ENCODE measurements at regions not wholly inside any gene's neighbourhood (a gene's known extent, or its start where the extent isn't known, plus 50 kb on each side); places are given as distances from the start of the nearest gene placed in this dataset.

DNA sequence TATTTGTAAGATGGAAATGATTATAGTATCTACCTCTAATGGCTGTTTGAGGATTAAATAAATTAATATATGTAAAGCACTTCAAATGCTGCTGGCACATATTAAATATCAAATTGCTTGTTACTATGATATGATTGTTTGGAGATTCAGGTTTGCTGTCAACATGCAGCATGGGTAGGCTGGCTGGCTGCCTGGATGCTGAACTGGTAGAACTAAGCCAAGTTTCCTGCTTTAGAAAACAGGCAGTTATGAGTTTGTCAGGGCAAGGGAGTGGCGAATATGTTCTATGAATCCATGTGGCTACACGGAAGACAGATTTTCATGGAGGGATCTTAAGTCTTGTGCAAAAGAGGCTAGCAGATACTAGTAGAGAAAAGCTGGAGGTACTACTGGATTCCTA is 239.6 kb downstream of the GBA3 start:
- TF ChIP-seq, protein P1, sequence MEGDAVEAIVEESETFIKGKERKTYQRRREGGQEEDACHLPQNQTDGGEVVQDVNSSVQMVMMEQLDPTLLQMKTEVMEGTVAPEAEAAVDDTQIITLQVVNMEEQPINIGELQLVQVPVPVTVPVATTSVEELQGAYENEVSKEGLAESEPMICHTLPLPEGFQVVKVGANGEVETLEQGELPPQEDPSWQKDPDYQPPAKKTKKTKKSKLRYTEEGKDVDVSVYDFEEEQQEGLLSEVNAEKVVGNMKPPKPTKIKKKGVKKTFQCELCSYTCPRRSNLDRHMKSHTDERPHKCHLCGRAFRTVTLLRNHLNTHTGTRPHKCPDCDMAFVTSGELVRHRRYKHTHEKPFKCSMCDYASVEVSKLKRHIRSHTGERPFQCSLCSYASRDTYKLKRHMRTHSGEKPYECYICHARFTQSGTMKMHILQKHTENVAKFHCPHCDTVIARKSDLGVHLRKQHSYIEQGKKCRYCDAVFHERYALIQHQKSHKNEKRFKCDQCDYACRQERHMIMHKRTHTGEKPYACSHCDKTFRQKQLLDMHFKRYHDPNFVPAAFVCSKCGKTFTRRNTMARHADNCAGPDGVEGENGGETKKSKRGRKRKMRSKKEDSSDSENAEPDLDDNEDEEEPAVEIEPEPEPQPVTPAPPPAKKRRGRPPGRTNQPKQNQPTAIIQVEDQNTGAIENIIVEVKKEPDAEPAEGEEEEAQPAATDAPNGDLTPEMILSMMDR (IDR thresholded peaks at IDR 0.05) = no peak
- no peak overlapping the region for H3K27ac ChIP-seq
- no peak for DNase-seq (ENCODE audit: low spot score)
- no peak overlapping the region for H3K4me3 ChIP-seq

DNA sequence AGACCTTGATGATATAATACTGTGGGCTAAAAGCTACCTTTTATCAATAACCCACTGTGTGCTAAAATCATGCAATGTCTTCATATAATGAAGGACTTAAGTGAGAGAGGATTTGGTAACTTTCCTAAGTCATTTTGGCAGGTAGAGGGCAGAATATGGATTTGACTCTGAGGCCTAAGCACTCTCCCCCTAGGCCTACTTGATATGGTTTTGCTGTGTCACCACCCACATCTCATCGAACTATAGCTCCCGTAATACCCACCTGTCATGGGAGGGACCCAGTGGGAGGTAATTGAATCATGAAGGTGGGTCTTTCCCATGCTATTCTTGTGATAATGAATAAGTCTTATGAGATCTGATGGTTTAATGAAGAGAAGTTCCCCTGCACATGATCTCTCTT is 229.7 kb downstream of the GBA3 start:
- TF ChIP-seq, protein P1 (IDR thresholded peaks at IDR 0.05) = no peak
- Histone ChIP-seq H3K27ac (no peak overlapping the region), H3K4me3 (no peak overlapping the region)
- no peak for DNase-seq (ENCODE audit: low spot score)

DNA sequence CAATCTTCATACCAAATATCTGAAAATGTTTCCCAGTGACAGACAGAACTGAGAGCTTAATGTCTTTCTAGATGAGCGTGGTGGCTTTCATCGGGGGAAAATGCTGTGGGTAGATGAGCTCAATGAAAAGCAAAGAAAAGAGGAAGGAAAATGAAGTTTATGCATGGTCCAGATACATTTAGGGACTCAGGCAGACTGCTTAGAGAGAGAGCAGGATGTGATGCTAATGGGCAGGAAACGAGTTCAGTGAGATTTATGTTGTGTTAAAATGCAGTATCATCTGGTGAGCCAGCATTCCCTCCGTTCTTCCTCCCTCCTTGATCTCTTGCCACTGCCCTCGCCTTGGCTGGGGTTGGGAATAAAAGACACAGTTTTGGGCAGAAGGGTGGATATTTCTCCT is 229.2 kb downstream of the GBA3 start:
- DNase-seq (ENCODE audit: low spot score) = no peak
- TF ChIP-seq, protein P1 (IDR thresholded peaks at IDR 0.05) = no peak
- no peak overlapping the region for H3K27ac ChIP-seq
- no peak overlapping the region for H3K4me3 ChIP-seq

DNA sequence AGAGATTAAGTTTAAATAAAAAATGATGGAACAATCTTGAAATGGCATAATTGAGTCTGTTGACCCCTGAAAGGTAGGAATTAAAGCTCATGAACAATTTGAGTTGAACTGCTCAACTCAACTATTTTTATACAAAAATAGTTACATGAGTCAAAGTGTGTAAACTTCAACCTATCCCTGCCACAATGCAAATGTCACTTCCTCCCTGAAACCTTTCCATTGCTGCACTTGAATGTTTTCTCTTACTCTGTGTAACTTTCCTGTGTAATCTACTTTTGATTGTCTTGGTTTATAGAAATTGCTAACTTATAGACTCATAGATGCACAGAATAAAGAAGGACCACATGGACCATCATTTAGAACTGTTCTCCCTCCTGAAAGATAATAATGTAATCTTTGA is 218.5 kb downstream of the GBA3 start:
- H3K27ac ChIP-seq = no peak overlapping the region
- TF ChIP-seq, protein P1 (IDR thresholded peaks at IDR 0.05) = no peak
- no peak for DNase-seq (ENCODE audit: low spot score)
- no peak overlapping the region for H3K4me3 ChIP-seq

DNA sequence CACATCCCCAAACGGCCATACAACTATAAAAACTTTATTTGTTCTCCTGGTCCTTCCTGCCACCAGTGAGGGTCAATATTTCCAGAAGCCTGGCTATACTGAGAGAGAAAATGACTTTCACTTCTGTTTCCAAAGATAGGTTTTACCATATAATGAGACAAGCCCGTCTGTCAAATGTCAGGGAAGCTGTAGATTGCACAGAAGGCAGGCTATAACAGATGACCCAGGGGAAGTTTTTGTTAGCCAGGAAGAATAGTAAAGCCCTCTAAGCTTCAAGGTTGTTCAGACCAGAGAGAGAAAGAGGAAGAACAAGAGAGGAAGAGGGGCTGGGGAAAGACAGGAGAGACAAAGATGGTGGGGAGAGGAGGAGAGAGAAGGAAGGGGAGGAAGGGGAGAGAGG is 217.5 kb downstream of the GBA3 start:
- no peak for DNase-seq (ENCODE audit: low spot score)
- no peak overlapping the region for H3K4me3 ChIP-seq
- TF ChIP-seq, protein P1 (IDR thresholded peaks at IDR 0.05) = no peak

DNA sequence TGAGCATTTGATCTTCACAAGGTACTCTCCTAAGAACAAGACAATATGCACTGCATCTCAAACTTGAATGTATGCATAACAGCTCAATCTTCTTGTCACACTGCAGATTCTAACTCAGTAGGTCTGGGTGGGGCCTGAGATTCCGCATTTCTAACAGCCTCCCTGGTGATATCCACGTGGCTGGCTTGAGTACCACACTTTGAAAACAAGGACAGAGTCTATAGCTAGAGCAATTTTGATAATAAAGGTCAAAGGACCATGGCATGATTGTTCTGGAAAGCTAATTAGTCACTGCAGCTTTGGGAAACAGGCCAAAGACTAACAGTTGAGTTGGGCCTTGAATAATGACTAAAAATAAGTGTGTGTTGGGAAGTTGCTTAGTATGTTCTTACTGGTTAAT is 213.3 kb downstream of the GBA3 start:
- Histone ChIP-seq H3K27ac (no peak overlapping the region), H3K4me3 (no peak overlapping the region)
- DNase-seq (ENCODE audit: low spot score) = no peak
- TF ChIP-seq, protein P1 (IDR thresholded peaks at IDR 0.05) = no peak

More for the DNA sequence above, 217.5 kb downstream of the GBA3 start:
- H3K27ac ChIP-seq = no peak overlapping the region

DNA sequence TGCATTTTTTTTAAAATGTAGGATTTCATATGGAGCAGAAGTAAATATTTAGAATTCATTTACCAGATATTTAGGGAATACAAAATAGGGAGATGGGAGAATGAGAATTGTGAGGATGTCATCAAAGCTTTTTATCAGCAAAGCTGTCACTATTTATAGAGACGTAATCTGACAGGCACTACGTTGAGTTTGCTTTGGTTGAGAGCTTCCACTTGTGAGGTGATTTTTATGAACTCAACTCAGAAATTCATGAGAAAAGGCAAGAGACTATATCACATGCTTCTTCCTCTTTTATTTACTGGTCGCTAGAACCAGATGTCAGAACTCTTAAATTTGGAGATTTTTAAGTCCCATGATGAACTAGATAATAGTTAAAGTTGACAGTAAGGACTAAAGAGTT is 211.2 kb downstream of the GBA3 start:
- TF ChIP-seq, protein P1 (IDR thresholded peaks at IDR 0.05) = no peak
- Histone ChIP-seq H3K4me3 (no peak overlapping the region), H3K27ac (no peak overlapping the region)
- no peak for DNase-seq (ENCODE audit: low spot score)

Data from coronary artery (tissue), 2 donors.